AG04450 (cell line): ENCODE measurements at regions not wholly inside any gene's neighbourhood (a gene's known extent, or its start where the extent isn't known, plus 50 kb on each side); places are given as distances from the start of the nearest gene placed in this dataset.
"Not testable (repeated sequence)": the region's sequence is repeated elsewhere in the genome, so short reads cannot be mapped to it uniquely, and the experiment has no call there.

Experiments used
- CTCF ChIA-PET: fragments of 300-600, 350-600 bp; formaldehyde crosslinking; extraction: SDS; loops from one replicate; lab custom pipeline; 2022; ENCODE audit warnings: antibody characterized with exemption, inconsistent platforms; lab: Charles Lee
- POLR2A ChIA-PET: fragments of 350-600 bp; formaldehyde crosslinking; extraction: SDS; loops from one replicate; lab custom pipeline; 2021; ENCODE audit warnings: antibody characterized with exemption, inconsistent platforms; lab: Yijun Ruan, JAX
- DNase-seq: peaks from one replicate; pipeline ENCODE4 v3.0.0-alpha.2; 2011; ENCODE audit warnings: low read depth, low spot score
- H3K27ac ChIP-seq: one replicate; pipeline ENCODE4 v1.5.1; 2012; ENCODE audit warnings: low read depth, low read length, control low read depth
- H3K27me3 ChIP-seq: one replicate; pipeline ENCODE4 v1.6.0; 2012; ENCODE audit warnings: low read length; ENCODE audit not compliant: control insufficient read depth, insufficient read depth
- H3K4me3 ChIP-seq: 2 replicates; pipeline ENCODE4 v1.5.1; 2011; ENCODE audit warnings: mild to moderate bottlenecking, low read depth, low read length, control low read depth
- H3K9me3 ChIP-seq: 2 replicates; pipeline ENCODE4 v1.5.1; 2012; ENCODE audit warnings: low read length; ENCODE audit not compliant: control insufficient read depth, insufficient read depth
- CTCF ChIP-seq: IDR thresholded peaks from 2 replicates; pipeline ENCODE4 v1.5.1; 2011; ENCODE audit warnings: low read depth, low read length, control low read depth, inconsistent platforms

GRCh38 chr18:59848002-59848401 lies 51.8 kb upstream of the PMAIP1 start:
- DNase-seq = no peak
- Histone ChIP-seq H3K27me3 (no peaks in the 10 kb centered on the region), H3K4me3 (no peak overlapping the region), H3K9me3 (no peaks in the 10 kb centered on the region), H3K27ac (no peak overlapping the region)
- ChIA-PET POLR2A (no interaction called here), CTCF (interaction anchor here (1.0 to 1.1 kb wide), 3 partner anchors 10 to 25 kb away, joined by 3 to 4 read pairs (median 3); no protein-coding TSS in a partner anchor)
- no peak for TF ChIP-seq CTCF

- DNase-seq, H3K4me3 ChIP-seq, H3K27me3 ChIP-seq, H3K27ac ChIP-seq, H3K9me3 ChIP-seq: not testable (repeated sequence)
- ChIA-PET POLR2A (interaction anchor here (1.0 kb wide), 2 partner anchors 38 to 52 kb away, joined by 3 to 5 read pairs; partner anchors contain the start of gene PMAIP1), CTCF (interaction anchor here (1.0 kb wide), 1 partner anchor 24 kb away, joined by 3 read pairs; no protein-coding TSS in a partner anchor)
These were observed 52.3 kb upstream of the PMAIP1 start for GRCh38 chr18:59847491-59847846.

GRCh38 chr18:59846814-59847490 lies 52.8 kb upstream of the PMAIP1 start:
- TF ChIP-seq CTCF = no peak
- no peak overlapping the region for H3K4me3 ChIP-seq
- POLR2A ChIA-PET = interaction anchor here (1.0 kb wide), 2 partner anchors 39 to 53 kb away, joined by 3 to 5 read pairs; partner anchors contain the start of gene PMAIP1
- DNase-seq = peak; percentile 26
- no peaks in the 10 kb centered on the region for H3K27me3 ChIP-seq
- H3K27ac ChIP-seq = no peak overlapping the region
- H3K9me3 ChIP-seq = no peaks in the 10 kb centered on the region
- CTCF ChIA-PET = interaction anchor here (1.0 kb wide), 1 partner anchor 24 kb away, joined by 3 read pairs; no protein-coding TSS in a partner anchor

GRCh38 chr18:59842947-59843346 lies 56.8 kb upstream of the PMAIP1 start:
- DNase-seq = no peak
- ChIA-PET POLR2A (no interaction called here), CTCF (no interaction called here)
- no peaks in the 10 kb centered on the region for H3K27me3 ChIP-seq
- H3K4me3 ChIP-seq = no peak overlapping the region
- no peak for TF ChIP-seq CTCF
- no peak overlapping the region for H3K27ac ChIP-seq
- H3K9me3 ChIP-seq = no peaks in the 10 kb centered on the region

- ChIA-PET CTCF (interaction anchor here (0.6 to 2.1 kb wide), 10 partner anchors 11 to 709 kb away, joined by 3 to 7 read pairs (median 4); partner anchors contain the start of gene CCBE1), POLR2A (no interaction called here)
- no peak overlapping the region for H3K4me3 ChIP-seq
- H3K9me3 ChIP-seq = no peaks in the 10 kb centered on the region
- no peaks in the 10 kb centered on the region for H3K27me3 ChIP-seq
- peak; percentile 28; the same call in 1 of the 2 replicates for TF ChIP-seq CTCF
- no peak overlapping the region for H3K27ac ChIP-seq
- DNase-seq = no peak
These were observed 59.7 kb upstream of the PMAIP1 start for GRCh38 chr18:59839931-59840685.
